Tongue (tissue), 1 donor: ENCODE measurements at regions not wholly inside any gene's neighbourhood (a gene's known extent, or its start where the extent isn't known, plus 50 kb on each side); places are given as distances from the start of the nearest gene placed in this dataset.

Experiments
- DNase-seq: peaks from one replicate; pipeline ENCODE4 v3.0.0-alpha.2; 2015

- no peak for DNase-seq
These were observed 186.7 kb upstream of the VGLL2 start for GRCh38 chr6:117078624-117079023.

- DNase-seq: peak; percentile 95
These were observed 185.4 kb upstream of the VGLL2 start for GRCh38 chr6:117079951-117080350.

- DNase-seq: no peak
These were observed 175.8 kb upstream of the VGLL2 start for GRCh38 chr6:117089604-117090003.

GRCh38 chr6:117110146-117110545, 155.2 kb upstream of the VGLL2 start:
- peak; percentile 71 for DNase-seq

DNA sequence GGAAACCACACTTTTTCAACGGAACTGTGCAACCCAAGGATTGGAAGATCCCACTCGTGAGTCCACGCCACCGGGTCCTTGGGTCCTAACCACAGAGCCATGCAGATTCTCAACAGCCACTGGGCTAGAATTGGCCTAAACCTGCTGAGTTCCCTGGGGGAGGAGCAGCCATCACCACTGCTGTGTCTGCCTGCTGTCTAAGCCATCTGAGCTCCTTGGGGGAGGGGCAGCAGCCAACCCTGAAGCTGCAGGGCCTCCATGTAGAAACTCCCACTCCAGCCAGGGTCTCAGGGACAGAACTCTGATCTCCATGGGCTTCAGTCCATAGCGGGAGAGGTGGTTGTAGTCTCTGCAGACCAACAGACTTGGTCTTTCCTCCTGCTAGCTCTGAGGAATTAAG, 154.6 kb upstream of the VGLL2 start:
- no peak for DNase-seq

GRCh38 chr6:117117652-117118051, 147.7 kb upstream of the VGLL2 start:
- no peak for DNase-seq

GRCh38 chr6:117118490-117118889, 146.9 kb upstream of the VGLL2 start:
- DNase-seq: no peak

DNA sequence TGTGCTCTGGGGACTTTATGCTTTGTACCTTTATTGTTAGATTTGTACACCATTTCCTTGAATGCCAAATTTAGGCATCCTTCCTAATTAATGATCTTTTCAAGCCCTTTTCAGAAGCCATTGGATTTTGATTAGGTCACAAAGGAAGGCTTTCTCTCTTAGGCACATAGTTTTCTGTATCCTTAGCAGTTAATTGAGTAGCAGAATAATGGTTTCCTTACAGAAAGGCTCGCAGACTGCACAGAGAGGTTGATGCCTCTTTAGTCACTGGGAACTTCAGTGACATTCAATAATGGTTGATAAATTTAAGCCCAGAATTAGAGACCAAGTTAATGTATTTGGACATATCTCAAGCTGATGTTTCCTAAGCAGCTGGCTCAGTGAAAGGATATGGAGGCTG, 139.1 kb upstream of the VGLL2 start:
- no peak for DNase-seq

- DNase-seq: no peak
These were observed 137.3 kb upstream of the VGLL2 start for GRCh38 chr6:117128052-117128451.

GRCh38 chr6:117130125-117130524, 135.2 kb upstream of the VGLL2 start:
- DNase-seq: no peak

DNA sequence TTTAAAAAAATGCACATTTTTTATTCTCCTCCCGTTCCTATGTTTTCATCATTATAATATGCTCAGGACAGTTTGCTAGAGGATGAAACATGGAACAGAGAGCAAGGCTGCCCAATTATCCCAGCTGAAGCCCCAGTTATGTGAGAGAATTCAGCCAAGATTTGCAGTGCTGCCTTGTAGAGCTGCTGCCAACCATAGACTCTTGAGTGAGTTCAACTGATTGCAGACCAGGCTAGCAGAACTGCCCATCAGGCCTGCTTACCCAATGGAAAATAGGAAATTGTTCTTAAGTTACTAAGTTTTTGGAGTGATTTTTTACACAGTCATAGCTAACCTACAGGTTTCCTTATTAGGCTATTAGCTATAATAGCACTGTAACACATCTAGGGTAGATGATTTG, 128.7 kb upstream of the VGLL2 start:
- DNase-seq: no peak

DNA sequence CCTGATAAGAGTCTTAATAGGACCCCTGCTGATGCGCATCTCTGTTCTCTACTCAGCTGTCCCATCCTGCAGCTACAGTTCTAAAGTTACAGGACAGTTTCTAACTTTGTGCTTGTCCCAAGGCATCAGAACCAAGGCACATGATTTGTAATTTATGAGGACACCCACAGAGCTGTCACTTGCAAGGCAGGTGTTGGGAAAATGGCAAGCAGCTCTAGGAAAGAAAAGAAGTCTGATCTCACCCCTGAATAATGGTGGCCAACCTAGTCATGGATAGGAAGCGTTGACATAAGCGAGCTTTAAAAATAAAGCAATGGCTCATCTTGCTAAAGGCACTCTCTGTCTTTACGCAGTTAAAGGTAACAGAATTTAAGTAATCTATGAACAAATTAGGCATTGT, 127.6 kb upstream of the VGLL2 start:
- DNase-seq: peak; percentile 37

DNA sequence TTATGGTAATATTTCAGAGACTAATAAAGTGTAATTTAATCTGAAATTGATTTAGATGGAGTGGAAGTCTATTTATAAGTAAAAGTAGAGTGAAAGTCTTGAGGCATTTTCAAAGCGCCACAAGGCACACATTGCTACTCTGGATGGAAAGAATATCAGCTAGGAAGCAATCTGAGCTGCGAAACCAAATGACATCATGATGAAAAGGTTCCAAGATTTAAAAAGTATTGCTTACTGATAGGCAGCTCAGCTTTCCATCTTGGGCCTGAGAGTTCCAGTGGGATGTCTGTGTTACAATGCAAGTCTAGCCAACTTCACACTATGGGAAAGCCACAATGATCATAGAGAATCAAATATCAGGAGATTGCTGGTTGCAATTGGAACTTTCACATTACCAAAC, 126.9 kb upstream of the VGLL2 start:
- peak; percentile 47 for DNase-seq

- DNase-seq: peak; percentile 68
These were observed 126.4 kb upstream of the VGLL2 start for GRCh38 chr6:117138920-117139319.

GRCh38 chr6:117142142-117142541, 123.2 kb upstream of the VGLL2 start:
- no peak for DNase-seq

GRCh38 chr6:117142995-117143394, 122.4 kb upstream of the VGLL2 start:
- no peak for DNase-seq

- no peak for DNase-seq
These were observed 121.7 kb upstream of the VGLL2 start for GRCh38 chr6:117143647-117144046.

GRCh38 chr6:117145940-117146339, 119.4 kb upstream of the VGLL2 start:
- DNase-seq: no peak

DNA sequence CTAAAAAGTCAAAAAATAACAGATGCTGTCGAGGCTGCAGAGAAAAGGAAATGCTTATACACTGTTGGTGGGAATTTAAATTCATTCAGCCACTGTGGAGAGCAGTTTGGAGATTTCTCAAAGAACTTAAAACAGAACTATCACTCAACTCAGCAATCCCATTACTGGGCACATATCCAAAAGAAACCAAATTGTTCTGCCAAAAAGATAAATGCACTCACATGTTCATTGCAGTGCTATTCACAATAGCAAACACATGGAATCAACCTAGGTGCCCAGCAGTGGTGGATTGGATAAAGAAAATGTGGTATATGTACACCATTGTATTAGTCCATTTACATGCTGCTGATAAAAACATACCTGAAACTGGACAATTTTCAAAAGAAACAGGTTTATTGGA, 116.0 kb upstream of the VGLL2 start:
- DNase-seq: no peak

DNA sequence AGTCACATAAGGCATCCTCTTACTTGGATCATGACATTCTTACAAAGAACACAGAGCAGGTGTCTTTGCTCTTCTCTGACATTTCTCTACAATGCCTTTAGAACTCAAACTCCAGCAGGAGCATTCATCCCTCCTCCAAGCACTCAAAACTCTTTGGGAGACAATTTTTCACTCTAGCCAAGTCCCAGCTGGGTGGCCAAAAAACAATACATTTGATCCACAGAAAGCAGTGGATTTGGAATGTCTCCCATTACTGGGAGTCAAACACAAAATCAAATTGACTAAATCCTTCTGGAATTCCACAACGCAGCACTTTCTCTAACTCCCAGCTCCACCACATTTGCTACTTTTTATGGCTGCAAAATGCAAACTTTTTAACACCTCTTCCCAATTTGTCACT, 108.6 kb upstream of the VGLL2 start:
- DNase-seq: peak; percentile 70

GRCh38 chr6:117157448-117157847, 107.9 kb upstream of the VGLL2 start:
- peak; percentile 52 for DNase-seq

GRCh38 chr6:117165911-117166499, 99.4 kb upstream of the VGLL2 start:
- peak; percentile 66 for DNase-seq

GRCh38 chr6:117167520-117168271, 97.7 kb upstream of the VGLL2 start:
- DNase-seq: peak; percentile 76
